ENCODE measurements at regions not wholly inside any gene's neighbourhood (a gene's known extent, or its start where the extent isn't known, plus 50 kb on each side); places are given as distances from the start of the nearest gene placed in this dataset.

- intact Hi-C loops (cut with DNase I), result no loop called here
- Histone ChIP-seq H3K36me3 (no peaks in the 10 kb centered on the region), H3K27ac (no peak overlapping the region), H3K27me3 (no peaks in the 10 kb centered on the region), H3K4me3 (no peak overlapping the region), H3K4me1 (no peaks in the 10 kb centered on the region), H3K9me3 (no peaks in the 10 kb centered on the region)
- DNase-seq (ENCODE audit: extremely low spot score in 2 of 2), result no peak
- TF ChIP-seq POLR2A (IDR thresholded peaks at IDR 0.05) (no peak), POLR2AphosphoS5 (IDR thresholded peaks at IDR 0.05; ENCODE audit: insufficient read depth in 1 of 2, low read depth in 1 of 2) (no peak)
- TF ChIP-seq, protein P1, sequence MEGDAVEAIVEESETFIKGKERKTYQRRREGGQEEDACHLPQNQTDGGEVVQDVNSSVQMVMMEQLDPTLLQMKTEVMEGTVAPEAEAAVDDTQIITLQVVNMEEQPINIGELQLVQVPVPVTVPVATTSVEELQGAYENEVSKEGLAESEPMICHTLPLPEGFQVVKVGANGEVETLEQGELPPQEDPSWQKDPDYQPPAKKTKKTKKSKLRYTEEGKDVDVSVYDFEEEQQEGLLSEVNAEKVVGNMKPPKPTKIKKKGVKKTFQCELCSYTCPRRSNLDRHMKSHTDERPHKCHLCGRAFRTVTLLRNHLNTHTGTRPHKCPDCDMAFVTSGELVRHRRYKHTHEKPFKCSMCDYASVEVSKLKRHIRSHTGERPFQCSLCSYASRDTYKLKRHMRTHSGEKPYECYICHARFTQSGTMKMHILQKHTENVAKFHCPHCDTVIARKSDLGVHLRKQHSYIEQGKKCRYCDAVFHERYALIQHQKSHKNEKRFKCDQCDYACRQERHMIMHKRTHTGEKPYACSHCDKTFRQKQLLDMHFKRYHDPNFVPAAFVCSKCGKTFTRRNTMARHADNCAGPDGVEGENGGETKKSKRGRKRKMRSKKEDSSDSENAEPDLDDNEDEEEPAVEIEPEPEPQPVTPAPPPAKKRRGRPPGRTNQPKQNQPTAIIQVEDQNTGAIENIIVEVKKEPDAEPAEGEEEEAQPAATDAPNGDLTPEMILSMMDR (IDR thresholded peaks at IDR 0.05), result no peak
Measured at GRCh38 chr7:55286666-55287065, 78.5 kb upstream of the LANCL2 start.

- Histone ChIP-seq H3K36me3 (no peaks in the 10 kb centered on the region), H3K27me3 (no peaks in the 10 kb centered on the region), H3K4me3 (no peak overlapping the region), H3K9me3 (no peaks in the 10 kb centered on the region), H3K4me1 (no peaks in the 10 kb centered on the region), H3K27ac (no peak overlapping the region)
- intact Hi-C loops (cut with DNase I), result no loop called here
- DNase-seq (ENCODE audit: extremely low spot score in 2 of 2), result no peak
- TF ChIP-seq, protein P1 (IDR thresholded peaks at IDR 0.05), result no peak
- no peak for TF ChIP-seq POLR2A (IDR thresholded peaks at IDR 0.05)
- no peak for TF ChIP-seq POLR2AphosphoS5 (IDR thresholded peaks at IDR 0.05; ENCODE audit: insufficient read depth in 1 of 2, low read depth in 1 of 2)
Measured at GRCh38 chr7:55288070-55288824, 76.9 kb upstream of the LANCL2 start.

DNA sequence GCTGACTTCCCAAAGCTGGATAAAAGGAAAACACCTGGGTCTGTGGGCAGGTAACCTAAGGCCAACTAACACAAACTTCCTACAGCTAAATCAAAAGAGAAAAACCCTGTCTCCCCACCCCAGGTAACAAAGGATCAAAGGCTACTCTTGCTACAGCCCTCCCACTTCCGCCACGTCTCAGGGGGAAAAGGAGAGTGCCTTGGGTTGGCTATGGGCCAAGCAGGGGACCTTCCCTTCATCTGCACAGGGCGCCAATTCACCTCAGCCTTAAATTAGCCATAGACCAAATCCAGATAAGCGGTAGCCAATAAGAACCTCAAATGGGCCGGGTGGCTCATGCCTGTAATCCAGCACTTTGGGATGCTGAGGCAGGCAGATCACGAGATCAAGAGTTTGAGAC lies 69.1 kb upstream of the LANCL2 start:
- TF ChIP-seq POLR2A (IDR thresholded peaks at IDR 0.05) (no peak), POLR2AphosphoS5 (IDR thresholded peaks at IDR 0.05; ENCODE audit: insufficient read depth in 1 of 2, low read depth in 1 of 2) (no peak)
- intact Hi-C loops (cut with DNase I), result no loop called here
- Histone ChIP-seq H3K4me3 (no peak overlapping the region), H3K36me3 (no peaks in the 10 kb centered on the region), H3K27ac (no peak overlapping the region), H3K4me1 (no peaks in the 10 kb centered on the region), H3K27me3 (no peaks in the 10 kb centered on the region), H3K9me3 (no peaks in the 10 kb centered on the region)
- DNase-seq (ENCODE audit: extremely low spot score in 2 of 2), result no peak

DNA sequence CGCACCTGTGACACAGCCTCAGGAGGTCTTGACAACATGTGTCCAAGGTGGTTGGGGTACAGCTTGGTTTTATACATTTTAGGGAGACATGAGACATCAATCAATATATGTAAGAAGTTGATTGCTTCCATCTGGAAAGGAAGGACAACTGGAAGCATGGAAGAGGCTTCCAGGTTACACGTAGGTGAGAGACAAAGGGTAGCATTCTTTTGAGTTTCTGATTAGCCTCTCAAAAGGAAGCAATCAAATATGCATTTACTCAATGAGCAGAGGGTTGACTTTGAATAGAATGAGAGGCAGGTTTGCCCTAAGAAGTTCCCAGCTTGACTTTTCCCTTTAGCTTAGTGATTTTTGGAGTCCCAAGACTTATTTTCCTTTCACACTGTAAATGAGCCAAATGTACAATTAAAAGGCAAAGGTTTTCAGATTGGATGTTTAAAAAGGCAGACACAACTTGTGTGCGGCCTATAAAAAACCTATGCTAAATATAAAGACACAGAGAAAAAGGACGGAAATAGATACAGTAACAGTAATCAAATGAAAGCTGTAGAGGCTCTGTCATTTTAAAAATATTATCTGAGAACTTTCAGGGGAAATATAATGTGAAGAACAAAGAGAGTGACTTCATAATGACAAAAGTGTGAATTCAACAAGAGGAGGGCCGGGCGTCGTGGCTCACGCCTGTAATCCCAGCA lies 65.7 kb upstream of the LANCL2 start:
- Histone ChIP-seq H3K9me3 (no peaks in the 10 kb centered on the region), H3K27ac (no peak overlapping the region), H3K27me3 (no peaks in the 10 kb centered on the region), H3K36me3 (no peaks in the 10 kb centered on the region), H3K4me1 (no peaks in the 10 kb centered on the region), H3K4me3 (no peak overlapping the region)
- intact Hi-C loops (cut with DNase I), result no loop called here
- DNase-seq (ENCODE audit: extremely low spot score in 2 of 2), result no peak
- no peak for TF ChIP-seq POLR2AphosphoS5 (IDR thresholded peaks at IDR 0.05; ENCODE audit: insufficient read depth in 1 of 2, low read depth in 1 of 2)
- TF ChIP-seq, protein P1 (IDR thresholded peaks at IDR 0.05), result no peak
- TF ChIP-seq POLR2A (IDR thresholded peaks at IDR 0.05), result no peak

DNA sequence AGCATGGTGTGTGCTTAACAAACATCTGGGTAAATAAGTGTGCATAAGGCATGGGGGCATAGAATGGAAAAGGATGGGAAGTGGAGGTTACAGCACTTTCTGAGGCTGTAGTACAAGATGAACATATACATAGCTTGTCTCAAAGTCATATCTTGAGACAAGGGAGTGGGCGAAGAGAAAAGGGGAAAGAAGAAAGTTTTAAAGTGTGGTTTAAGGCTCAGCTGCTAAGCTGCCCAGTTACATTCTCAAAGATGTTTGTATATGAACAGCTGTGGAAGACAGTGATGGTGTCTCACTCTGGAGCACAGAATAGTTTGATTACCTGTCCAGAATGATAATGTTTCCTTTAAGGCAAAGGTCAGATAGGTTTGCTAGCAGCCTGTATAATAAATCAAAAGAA lies 61.9 kb upstream of the LANCL2 start:
- TF ChIP-seq POLR2AphosphoS5 (IDR thresholded peaks at IDR 0.05; ENCODE audit: insufficient read depth in 1 of 2, low read depth in 1 of 2) (no peak), POLR2A (IDR thresholded peaks at IDR 0.05) (no peak)
- TF ChIP-seq, protein P1 (IDR thresholded peaks at IDR 0.05), result no peak
- H3K4me3 ChIP-seq, result no peak overlapping the region
- intact Hi-C loops (cut with DNase I), result no loop called here
- H3K4me1 ChIP-seq, result no peaks in the 10 kb centered on the region
- no peaks in the 10 kb centered on the region for H3K9me3 ChIP-seq
- H3K27ac ChIP-seq, result no peak overlapping the region
- H3K27me3 ChIP-seq, result no peaks in the 10 kb centered on the region
- DNase-seq (ENCODE audit: extremely low spot score in 2 of 2), result no peak
- H3K36me3 ChIP-seq, result no peaks in the 10 kb centered on the region

Data from vagina (tissue), 2 donors.